ENCODE measurements at regions not wholly inside any gene's neighbourhood (a gene's known extent, or its start where the extent isn't known, plus 50 kb on each side); places are given as distances from the start of the nearest gene placed in this dataset.

DNA sequence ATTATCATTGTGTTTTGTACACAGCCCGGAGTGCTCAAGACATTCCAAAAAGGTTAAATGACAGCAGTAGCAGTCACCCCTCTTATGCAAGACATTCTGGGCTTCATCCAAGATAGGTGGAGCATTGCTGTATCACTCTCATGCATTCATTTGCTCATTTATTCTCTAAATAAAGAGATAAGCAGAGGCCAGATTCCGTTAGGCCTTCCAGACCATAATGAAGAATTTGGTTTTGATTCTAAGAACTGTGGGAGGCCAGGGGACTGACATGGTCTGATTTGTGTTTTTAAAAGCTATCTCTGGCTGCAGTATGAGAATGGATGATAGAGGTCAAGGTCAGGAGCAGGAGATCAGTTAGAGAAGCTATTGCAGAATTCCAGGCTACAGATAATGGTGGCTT lies 145.8 kb downstream of the KCNRG start:
- TF ChIP-seq, protein P1, sequence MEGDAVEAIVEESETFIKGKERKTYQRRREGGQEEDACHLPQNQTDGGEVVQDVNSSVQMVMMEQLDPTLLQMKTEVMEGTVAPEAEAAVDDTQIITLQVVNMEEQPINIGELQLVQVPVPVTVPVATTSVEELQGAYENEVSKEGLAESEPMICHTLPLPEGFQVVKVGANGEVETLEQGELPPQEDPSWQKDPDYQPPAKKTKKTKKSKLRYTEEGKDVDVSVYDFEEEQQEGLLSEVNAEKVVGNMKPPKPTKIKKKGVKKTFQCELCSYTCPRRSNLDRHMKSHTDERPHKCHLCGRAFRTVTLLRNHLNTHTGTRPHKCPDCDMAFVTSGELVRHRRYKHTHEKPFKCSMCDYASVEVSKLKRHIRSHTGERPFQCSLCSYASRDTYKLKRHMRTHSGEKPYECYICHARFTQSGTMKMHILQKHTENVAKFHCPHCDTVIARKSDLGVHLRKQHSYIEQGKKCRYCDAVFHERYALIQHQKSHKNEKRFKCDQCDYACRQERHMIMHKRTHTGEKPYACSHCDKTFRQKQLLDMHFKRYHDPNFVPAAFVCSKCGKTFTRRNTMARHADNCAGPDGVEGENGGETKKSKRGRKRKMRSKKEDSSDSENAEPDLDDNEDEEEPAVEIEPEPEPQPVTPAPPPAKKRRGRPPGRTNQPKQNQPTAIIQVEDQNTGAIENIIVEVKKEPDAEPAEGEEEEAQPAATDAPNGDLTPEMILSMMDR (IDR thresholded peaks at IDR 0.05; ENCODE audit: low read length) = no peak
- no peak for TF ChIP-seq EZH2 (IDR thresholded peaks at IDR 0.05; ENCODE audit: borderline replicate concordance, low read length)

Measured in OCI-LY1 (cell line).